NOMO-1 treated with dmso at 0.1 percent for 144 hours (cell line): ENCODE measurements at regions not wholly inside any gene's neighbourhood (a gene's known extent, or its start where the extent isn't known, plus 50 kb on each side); places are given as distances from the start of the nearest gene placed in this dataset.
"Not testable (repeated sequence)": the region's sequence is repeated elsewhere in the genome, so short reads cannot be mapped to it uniquely, and the experiment has no call there.

ENCODE experiments used
- DNase-seq: peaks from one replicate; lab custom pipeline; 2025; ENCODE audit not compliant: unreplicated experiment; lab: John Stamatoyannopoulos, UW

- no peak for DNase-seq
Observed at GRCh38 chr17:5896215-5896614, 174.0 kb upstream of the WSCD1 start.

DNA sequence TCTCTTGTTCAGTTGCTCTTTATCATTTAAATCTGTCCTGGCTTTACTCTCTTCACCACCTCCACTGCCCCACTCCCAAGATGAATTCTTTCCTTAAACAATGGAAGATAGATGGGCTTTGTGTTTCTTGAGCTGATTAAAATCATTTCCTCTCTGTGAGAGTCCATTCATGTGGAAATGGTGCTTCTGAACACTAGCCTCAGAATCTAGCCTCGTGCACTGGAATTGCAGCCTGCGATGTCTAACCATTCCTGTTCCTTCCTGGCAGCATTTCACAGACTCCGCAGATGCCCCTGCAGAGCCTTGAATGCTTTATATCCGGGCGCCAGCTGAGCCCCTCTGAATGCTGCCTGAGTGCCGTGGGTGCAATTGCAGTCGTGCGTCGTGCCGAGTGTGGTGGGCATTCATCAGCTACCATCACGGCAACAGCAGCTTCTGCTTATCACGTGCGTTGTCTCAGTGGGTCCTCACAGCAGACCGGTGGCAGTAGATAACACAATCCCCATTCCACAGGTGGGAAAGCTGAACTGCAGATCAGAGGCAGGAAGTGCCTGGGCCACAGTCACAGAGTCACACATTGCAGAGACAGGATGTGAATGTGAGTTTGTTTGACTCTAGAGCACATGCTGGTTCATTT is 172.8 kb upstream of the WSCD1 start:
- no peak for DNase-seq

DNA sequence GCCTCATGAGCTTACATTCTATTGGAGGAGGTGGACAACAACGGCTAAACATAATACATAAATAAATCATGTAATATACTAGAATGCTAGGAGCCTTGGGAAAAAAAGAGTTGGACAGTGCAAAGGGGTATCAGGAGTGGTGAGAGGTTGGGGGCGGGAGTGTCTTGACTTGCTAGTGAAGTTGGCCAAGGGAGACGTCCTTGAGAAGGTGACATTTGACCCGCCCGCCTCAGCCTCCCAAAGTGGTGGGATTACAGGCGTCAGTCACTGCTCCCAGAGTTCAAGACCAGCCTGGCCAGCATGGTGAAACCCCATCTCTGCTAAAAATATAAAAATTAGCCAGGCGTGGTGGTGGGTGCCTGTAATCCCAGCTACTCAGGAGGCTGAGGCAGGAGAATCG is 172.2 kb upstream of the WSCD1 start:
- DNase-seq: not testable (repeated sequence)

DNA sequence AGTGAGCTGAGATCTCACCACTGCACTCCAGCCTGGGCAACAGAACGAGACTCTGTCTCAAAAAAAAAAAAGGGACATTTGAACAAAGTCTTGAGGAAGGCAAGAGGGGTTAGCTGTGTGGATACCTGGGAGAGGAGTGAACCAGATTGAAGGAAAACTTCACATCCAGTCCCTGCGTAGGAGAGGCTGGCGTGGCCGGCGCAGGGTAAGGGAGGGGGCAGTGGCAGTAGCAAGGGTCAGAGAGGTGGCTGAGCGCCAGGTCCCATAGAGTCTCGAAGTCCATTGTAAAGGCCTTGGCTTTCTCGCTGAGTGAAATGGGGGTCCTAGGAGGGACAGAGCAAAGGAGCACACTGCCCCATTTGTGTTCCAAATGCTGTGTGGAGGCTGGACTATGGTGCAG is 171.8 kb upstream of the WSCD1 start:
- no peak for DNase-seq

DNA sequence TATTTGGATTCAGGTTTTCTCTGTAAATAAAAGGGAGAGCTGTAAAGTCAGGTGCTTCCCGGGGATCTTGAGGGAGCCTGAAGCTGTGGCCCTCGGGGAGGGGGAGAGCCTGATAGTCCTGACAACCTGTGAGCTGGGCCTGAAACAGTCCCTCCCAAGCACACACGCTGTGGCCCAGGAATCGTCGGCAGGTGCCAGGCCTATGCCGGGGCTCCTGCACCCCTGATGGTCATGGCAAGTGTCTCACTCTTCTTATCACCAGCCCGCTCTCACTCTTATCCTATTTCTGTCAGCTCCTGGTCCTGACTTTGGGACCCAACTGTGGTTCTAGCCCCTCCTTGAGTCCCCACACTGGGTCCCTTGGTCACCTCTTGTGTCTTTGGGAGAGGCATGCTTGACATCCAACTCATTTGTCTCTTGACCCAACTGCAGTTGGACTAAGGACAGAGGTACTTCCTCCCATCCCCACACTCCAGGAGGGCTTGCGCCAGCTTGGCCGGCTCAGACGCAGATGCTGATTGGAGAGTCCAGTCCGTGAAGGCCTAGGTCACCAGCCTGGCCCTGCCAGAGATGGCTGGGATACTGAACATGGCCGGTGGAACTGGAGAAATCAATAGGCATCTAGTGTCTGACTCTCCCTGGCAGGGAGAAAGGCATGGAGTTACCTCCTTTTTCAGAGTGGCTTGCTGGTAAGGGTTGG is 170.5 kb upstream of the WSCD1 start:
- DNase-seq: no peak

GRCh38 chr17:5901731-5902130 is 168.4 kb upstream of the WSCD1 start:
- DNase-seq: no peak

DNA sequence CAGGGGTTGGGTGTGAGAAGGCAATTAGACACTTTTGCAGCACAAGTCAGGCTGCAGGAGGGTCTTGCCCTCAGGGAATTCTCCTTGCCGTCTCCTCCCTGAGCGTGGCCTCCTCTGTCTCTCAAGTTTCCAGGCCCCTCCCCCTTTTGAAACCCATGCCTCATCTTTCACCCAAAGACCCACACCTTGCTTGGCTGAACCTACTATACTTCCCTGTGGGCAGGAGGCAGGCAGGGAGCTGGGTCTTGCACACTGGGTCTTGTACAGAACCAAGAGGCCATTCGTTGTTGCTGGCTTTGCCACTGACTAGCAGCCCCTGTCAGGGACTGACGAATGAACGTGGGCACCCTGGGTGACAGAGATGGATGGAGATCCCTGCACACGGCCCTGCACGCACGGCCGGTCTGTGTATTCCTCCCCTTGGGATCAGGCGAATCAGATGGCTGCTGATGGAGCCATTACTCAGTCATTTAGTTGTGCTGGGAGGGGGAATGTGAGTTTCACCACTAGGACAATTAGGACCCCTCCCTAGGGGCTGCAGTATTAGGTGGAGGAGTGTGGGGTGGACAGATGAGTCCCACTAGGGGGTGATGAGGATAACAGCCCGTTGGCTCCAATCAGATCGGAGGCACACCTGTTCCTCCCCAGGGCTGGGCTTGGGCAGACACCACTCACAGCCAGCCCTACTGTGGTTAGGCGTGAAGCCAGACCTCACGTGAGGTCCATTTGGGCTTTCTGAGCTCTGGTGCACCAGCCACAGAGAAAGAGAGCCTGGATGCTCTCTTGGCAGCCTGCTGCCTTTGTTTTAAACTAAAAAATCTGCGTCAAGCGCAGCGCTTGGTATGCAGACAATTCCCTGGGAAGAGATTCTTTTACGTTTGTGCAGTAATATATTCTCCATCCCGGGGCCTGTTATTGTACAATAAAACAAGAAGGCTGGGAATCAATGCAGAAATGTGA is 167.7 kb upstream of the WSCD1 start:
- no peak for DNase-seq

DNA sequence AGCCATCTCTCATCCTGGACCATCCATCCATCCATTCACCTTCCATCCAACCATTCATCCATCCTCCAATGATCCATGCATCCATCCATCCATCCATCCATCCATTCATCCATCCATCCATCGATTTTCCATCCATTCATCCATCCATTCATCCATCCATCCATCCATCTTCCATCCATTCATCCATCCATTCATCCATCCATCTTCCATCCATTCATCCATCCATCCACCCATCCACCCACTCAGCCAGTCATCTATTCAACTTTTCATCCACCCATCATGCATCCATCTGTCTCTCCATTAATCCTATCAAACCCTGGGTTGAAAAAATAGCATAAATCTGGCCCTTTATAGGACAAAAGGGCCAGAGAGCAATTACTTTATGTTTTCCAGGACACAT is 158.3 kb upstream of the WSCD1 start:
- no peak for DNase-seq

- DNase-seq: no peak
Observed at GRCh38 chr17:5913032-5913531, 157.1 kb upstream of the WSCD1 start.

GRCh38 chr17:5913641-5914040 is 156.5 kb upstream of the WSCD1 start:
- no peak for DNase-seq

DNA sequence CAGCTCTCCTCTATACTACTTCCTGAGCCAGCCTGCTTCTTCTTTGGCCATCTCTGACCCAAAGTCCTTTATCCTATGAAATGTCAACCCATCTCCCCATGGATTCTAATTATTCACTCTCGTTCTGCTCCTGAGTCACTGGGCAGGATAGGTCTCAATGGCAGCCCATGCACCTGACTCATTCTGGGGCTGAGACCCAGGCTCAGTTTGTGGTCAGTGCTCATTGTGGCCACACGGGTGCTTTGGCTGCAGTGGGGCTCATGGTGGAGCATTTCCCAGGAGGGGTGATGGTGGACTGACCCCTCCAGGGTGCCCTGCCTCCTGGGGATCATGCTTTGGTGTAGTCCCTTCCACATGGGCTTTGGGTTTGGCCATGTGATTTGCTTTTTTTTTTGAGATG is 154.8 kb upstream of the WSCD1 start:
- DNase-seq: no peak

- DNase-seq: no peak
Observed at GRCh38 chr17:5919089-5919488, 151.1 kb upstream of the WSCD1 start.

GRCh38 chr17:5921512-5922282 is 148.5 kb upstream of the WSCD1 start:
- no peak for DNase-seq

DNA sequence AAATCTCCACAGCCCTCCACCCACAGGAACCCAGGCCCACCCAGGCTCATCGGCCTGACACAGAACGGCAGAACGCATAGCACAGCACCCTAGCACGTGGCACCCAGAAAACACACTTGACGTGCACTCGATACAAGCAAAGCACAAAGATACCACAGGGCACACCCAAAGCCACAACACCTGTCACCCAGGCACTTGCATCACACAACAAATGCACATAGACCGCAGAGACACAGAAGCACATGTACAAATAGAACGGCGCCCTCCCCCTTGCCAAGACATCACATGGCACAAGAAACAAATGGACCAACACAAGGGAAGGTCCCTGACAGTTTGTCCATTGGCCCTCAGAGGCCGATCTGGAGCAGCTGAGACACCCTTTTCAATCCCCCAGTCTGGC is 147.7 kb upstream of the WSCD1 start:
- no peak for DNase-seq

GRCh38 chr17:5929721-5930120 is 140.5 kb upstream of the WSCD1 start:
- DNase-seq: no peak

- DNase-seq: not testable (repeated sequence)
Observed at GRCh38 chr17:5930555-5930954, 139.6 kb upstream of the WSCD1 start.

DNA sequence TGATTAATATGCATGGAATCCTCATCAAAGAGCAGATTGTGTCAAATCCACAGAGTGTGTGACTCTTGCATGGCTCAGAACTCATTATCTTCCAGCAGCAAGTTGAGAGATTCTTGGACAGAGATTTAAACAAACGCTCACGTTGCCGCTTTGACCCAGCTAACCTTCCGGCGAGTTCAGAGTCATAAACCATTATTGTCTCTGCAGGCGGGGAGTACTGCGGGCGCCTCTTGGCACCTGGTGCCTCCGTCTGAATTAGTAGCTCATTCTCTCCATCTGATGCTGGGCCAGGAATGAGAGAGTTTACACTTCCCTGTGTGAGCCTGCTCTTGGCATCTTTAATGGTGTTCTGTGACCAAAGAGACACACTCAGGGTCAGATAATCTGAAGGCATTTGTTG is 138.6 kb upstream of the WSCD1 start:
- no peak for DNase-seq

DNA sequence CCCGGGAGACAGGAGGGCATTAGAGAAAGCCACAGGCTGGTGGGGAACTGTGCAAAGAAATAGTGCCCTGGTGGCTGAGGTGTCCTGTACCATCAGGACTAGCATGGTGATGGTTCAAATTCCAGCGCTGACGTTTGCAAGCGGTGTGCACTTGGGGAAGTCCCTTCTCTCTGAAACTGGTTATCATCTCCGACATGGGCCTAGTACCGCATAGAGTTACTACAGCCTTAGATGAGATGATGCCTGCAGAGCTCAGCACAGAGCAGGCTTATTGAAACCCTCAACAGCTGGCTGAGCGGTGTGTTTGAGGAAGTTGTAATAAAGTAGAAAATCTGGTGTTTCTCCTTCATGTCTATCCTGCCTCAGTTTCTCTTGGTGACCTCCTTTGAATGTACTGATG is 136.7 kb upstream of the WSCD1 start:
- DNase-seq: no peak

DNA sequence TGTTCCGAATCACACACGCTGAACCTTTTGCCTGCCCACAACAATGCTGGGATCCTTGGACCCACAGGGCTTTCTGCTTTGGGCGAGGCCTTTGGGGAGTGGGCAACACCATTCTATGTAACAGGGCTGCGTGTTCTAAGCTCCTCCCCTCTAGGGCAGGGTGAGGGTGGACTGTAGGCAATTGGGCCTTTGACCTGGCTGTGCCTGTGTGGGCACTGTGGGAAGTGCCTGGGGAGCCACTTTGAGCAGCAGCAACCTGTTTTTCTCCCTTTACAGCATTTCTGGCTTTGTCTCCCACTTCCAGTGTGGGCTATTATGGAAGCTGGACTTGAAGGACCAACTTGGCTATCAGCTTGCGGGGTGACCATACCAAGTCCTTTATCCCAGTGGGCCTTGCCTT is 128.9 kb upstream of the WSCD1 start:
- no peak for DNase-seq

- DNase-seq: no peak
Observed at GRCh38 chr17:5942687-5943086, 127.5 kb upstream of the WSCD1 start.

- DNase-seq: no peak
Observed at GRCh38 chr17:5943232-5943631, 126.9 kb upstream of the WSCD1 start.
